Neural progenitor cell (in vitro differentiated cells): ENCODE measurements at regions not wholly inside any gene's neighbourhood (a gene's known extent, or its start where the extent isn't known, plus 50 kb on each side); places are given as distances from the start of the nearest gene placed in this dataset.

ENCODE experiments used
- DNase-seq: peaks from one replicate; pipeline ENCODE4 v3.0.0-alpha.2; 2016; ENCODE audit warnings: low spot score
- H2AFZ ChIP-seq: fragments of 200-600 bp; sonication (generic); replicated peaks from 2 replicates; pipeline ENCODE4 v1.6.1; 2016; ENCODE audit warnings: antibody characterized with exemption
- H3F3A ChIP-seq: fragments of 200-600 bp; sonication (generic); 2 replicates; pipeline ENCODE4 v1.6.1; 2016; ENCODE audit warnings: antibody characterized with exemption, low read depth
- H3K27ac ChIP-seq: fragments of 200-600 bp; sonication (generic); 2 replicates; pipeline ENCODE4 v1.5.1; 2016; ENCODE audit warnings: mild to moderate bottlenecking
- H3K27me3 ChIP-seq: fragments of 200-600 bp; sonication (generic); 2 replicates; pipeline ENCODE4 v1.6.1; 2016; ENCODE audit warnings: mild to moderate bottlenecking, moderate library complexity
- H3K36me3 ChIP-seq: fragments of 200-600 bp; sonication (generic); 2 replicates; pipeline ENCODE4 v1.5.1; 2016
- H3K4me1 ChIP-seq: fragments of 200-600 bp; sonication (generic); 2 replicates; pipeline ENCODE4 v1.6.1; 2016; ENCODE audit warnings: mixed run types
- H3K4me2 ChIP-seq: fragments of 200-600 bp; sonication (generic); 2 replicates; pipeline ENCODE4 v1.6.1; 2016
- H3K4me3 ChIP-seq: fragments of 200-600 bp; sonication (generic); 2 replicates; pipeline ENCODE4 v1.5.1; 2016
- H3K79me2 ChIP-seq: fragments of 200-600 bp; sonication (generic); 2 replicates; pipeline ENCODE4 v1.6.1; 2016; ENCODE audit warnings: low read depth
- H3K9ac ChIP-seq: fragments of 200-600 bp; sonication (generic); 2 replicates; pipeline ENCODE4 v1.6.1; 2016
- H3K9me3 ChIP-seq: fragments of 200-600 bp; sonication (generic); 2 replicates; pipeline ENCODE4 v1.5.1; 2016; ENCODE audit warnings: low read depth
- H4K20me1 ChIP-seq: fragments of 200-600 bp; sonication (generic); 2 replicates; pipeline ENCODE4 v1.6.1; 2016; ENCODE audit warnings: low read depth
- H3K27ac Mint-ChIP-seq: 3 replicates; pipeline ENCODE4 v1.8.0; 2021; ENCODE audit warnings: mixed read lengths
- H3K27me3 Mint-ChIP-seq: 2 replicates; pipeline ENCODE4 v1.8.0; 2022; ENCODE audit warnings: low read depth, mild to moderate bottlenecking, inconsistent platforms, moderate library complexity, mixed read lengths; ENCODE audit not compliant: insufficient read depth
- H3K36me3 Mint-ChIP-seq: 3 replicates; pipeline ENCODE4 v1.8.0; 2021; ENCODE audit warnings: mixed read lengths
- H3K4me1 Mint-ChIP-seq: 3 replicates; pipeline ENCODE4 v1.8.0; 2021; ENCODE audit warnings: mixed read lengths
- H3K4me3 Mint-ChIP-seq: 3 replicates; pipeline ENCODE4 v1.8.0; 2021; ENCODE audit warnings: mild to moderate bottlenecking, moderate library complexity, mixed read lengths
- H3K9me3 Mint-ChIP-seq: 3 replicates; pipeline ENCODE4 v1.8.0; 2020; ENCODE audit warnings: mixed read lengths
- EZH2 ChIP-seq: fragments of 200-600 bp; sonication (generic); IDR thresholded peaks from 2 replicates; pipeline ENCODE4 v1.6.1; 2017; ENCODE audit warnings: antibody characterized with exemption, mild to moderate bottlenecking, moderate library complexity
- EZH2phosphoT487 ChIP-seq: fragments of 200-600 bp; sonication (generic); IDR thresholded peaks from 2 replicates; pipeline ENCODE4 v1.6.1; 2017; ENCODE audit warnings: antibody characterized with exemption
- TF ChIP-seq, protein P1 (sequence below): fragments of 200-600 bp; sonication (generic); IDR thresholded peaks from 2 replicates; pipeline ENCODE4 v1.5.1; 2017; ENCODE audit warnings: antibody characterized with exemption, mild to moderate bottlenecking

DNA sequence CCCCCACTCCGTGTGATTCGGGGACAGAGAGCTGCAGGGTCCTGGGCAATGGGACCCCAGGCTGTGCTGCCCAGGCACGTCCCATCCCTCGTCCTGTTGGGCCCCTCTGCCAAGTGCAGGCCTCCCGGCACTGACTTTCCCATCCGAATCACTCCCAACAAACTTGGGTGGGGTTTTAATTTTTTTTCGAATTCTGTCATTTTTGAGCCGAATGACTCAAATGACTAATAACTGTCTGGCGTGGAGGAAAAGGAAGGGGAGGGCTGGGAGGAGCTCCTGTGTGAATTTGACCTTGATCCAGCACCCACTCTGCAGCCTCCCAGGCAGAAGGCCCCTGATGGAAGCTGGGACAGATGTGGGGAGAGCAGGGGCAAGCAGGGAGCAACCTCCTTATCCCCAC is 1173.2 kb downstream of the BRD1 start:
- Mint-ChIP-seq H3K27me3 (peaks cover 4% of the 10 kb centered on the region), H3K36me3 (peaks cover 4% of the 10 kb centered on the region), H3K9me3 (peaks cover 2% of the 10 kb centered on the region), H3K4me3 (no peak overlapping the region), H3K27ac (no peak overlapping the region), H3K4me1 (no peaks in the 10 kb centered on the region)
- TF ChIP-seq EZH2phosphoT487: no peak
- TF ChIP-seq, protein P1, sequence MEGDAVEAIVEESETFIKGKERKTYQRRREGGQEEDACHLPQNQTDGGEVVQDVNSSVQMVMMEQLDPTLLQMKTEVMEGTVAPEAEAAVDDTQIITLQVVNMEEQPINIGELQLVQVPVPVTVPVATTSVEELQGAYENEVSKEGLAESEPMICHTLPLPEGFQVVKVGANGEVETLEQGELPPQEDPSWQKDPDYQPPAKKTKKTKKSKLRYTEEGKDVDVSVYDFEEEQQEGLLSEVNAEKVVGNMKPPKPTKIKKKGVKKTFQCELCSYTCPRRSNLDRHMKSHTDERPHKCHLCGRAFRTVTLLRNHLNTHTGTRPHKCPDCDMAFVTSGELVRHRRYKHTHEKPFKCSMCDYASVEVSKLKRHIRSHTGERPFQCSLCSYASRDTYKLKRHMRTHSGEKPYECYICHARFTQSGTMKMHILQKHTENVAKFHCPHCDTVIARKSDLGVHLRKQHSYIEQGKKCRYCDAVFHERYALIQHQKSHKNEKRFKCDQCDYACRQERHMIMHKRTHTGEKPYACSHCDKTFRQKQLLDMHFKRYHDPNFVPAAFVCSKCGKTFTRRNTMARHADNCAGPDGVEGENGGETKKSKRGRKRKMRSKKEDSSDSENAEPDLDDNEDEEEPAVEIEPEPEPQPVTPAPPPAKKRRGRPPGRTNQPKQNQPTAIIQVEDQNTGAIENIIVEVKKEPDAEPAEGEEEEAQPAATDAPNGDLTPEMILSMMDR: no peak
- H3K4me2 ChIP-seq: no peak overlapping the region
- no peak overlapping the region for H3K4me3 ChIP-seq
- no peaks in the 10 kb centered on the region for H3F3A ChIP-seq
- no peaks in the 10 kb centered on the region for H3K4me1 ChIP-seq
- no peaks in the 10 kb centered on the region for H3K27me3 ChIP-seq
- no peaks in the 10 kb centered on the region for H3K79me2 ChIP-seq
- H3K9me3 ChIP-seq: no peaks in the 10 kb centered on the region
- H3K9ac ChIP-seq: no peak overlapping the region
- no peak overlapping the region for H3K27ac ChIP-seq
- H2AFZ ChIP-seq: no peak overlapping the region
- no peak for DNase-seq
- H4K20me1 ChIP-seq: no peaks in the 10 kb centered on the region
- H3K36me3 ChIP-seq: no peaks in the 10 kb centered on the region

DNA sequence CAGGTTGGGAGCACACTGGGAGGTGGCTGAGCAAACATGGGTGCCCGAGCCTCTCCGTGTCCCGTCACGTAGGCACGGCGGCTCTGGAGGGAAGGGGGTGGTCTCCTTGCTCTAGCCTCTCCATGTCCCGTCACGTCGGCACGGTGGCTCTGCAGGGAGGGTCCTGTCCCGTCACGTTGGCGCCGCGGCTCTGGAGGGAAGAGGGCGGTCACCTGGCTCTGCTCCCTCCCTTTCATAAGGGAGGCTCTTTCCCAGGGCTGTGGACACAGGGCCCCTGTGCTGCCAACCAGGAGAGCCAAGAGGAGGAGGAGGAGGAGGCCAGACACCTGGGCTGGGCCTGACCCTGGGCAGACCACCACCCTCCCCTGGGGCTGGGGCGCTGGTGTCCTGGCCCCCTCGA is 1173.7 kb downstream of the BRD1 start:
- Histone ChIP-seq H3K4me1 (no peaks in the 10 kb centered on the region), H3K4me3 (no peak overlapping the region), H3K79me2 (no peaks in the 10 kb centered on the region), H3K27me3 (no peaks in the 10 kb centered on the region), H3F3A (no peaks in the 10 kb centered on the region), H3K9me3 (no peaks in the 10 kb centered on the region), H3K4me2 (no peak overlapping the region), H2AFZ (no peak overlapping the region), H4K20me1 (no peaks in the 10 kb centered on the region), H3K27ac (no peak overlapping the region), H3K9ac (no peak overlapping the region), H3K36me3 (no peaks in the 10 kb centered on the region)
- Mint-ChIP-seq H3K27ac (no peak overlapping the region), H3K4me1 (peaks cover 2% of the 10 kb centered on the region), H3K36me3 (peaks cover 4% of the 10 kb centered on the region), H3K9me3 (peaks cover 2% of the 10 kb centered on the region), H3K4me3 (no peak overlapping the region), H3K27me3 (peaks cover 4% of the 10 kb centered on the region)
- TF ChIP-seq, protein P1: no peak
- TF ChIP-seq EZH2phosphoT487 (no peak), EZH2 (no peak)
- no peak for DNase-seq

DNA sequence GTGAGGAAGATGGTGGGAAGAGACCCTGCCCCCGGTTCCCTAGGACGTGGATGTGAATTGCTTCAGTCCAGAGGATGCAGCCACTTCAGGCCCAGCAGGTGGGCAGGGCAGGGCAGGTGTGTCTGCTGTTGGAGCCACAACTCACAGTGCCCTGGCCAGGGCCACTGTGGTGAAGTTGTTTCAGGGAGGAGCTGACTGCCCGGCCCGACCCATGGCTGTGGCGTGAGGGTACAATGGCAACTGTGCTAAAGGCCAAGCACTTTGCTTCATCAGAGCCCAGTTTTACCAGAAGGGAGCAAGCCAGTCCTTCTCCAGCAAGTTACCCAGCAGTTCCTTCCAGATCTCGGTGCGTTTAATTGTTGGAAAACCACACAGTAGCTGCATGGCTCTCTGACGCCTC is 1174.4 kb downstream of the BRD1 start:
- Histone ChIP-seq H3F3A (no peaks in the 10 kb centered on the region), H3K4me3 (no peak overlapping the region), H3K9ac (no peak overlapping the region), H3K36me3 (no peaks in the 10 kb centered on the region), H3K79me2 (no peaks in the 10 kb centered on the region), H4K20me1 (no peaks in the 10 kb centered on the region), H3K4me2 (no peak overlapping the region), H3K27me3 (no peaks in the 10 kb centered on the region), H2AFZ (no peak overlapping the region), H3K9me3 (no peaks in the 10 kb centered on the region), H3K4me1 (no peaks in the 10 kb centered on the region), H3K27ac (no peak overlapping the region)
- Mint-ChIP-seq H3K27ac (no peak overlapping the region), H3K27me3 (peaks cover 4% of the 10 kb centered on the region), H3K4me3 (no peak overlapping the region), H3K4me1 (peaks cover 2% of the 10 kb centered on the region), H3K36me3 (peaks cover 4% of the 10 kb centered on the region), H3K9me3 (peaks cover 2% of the 10 kb centered on the region)
- TF ChIP-seq EZH2phosphoT487: no peak
- DNase-seq: no peak

DNA sequence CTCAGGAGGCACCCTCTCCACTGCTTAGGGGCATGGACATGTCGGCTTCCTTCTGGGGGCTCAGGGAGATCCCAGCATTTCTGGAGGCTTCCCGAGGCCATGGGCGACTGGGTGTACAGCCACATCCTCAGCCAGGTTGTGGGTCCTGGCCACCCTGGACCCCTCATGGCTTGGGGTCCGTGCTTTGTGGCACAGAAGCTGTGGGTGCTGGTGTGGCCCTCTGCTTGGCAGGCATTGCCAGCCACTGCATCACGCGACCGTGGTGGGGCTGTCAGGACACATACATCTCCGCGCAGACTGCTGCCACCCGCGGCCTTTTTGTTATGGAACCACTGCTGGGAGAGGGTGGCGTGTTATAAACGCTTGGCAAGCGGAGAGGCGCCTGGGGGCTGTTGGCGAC is 1174.9 kb downstream of the BRD1 start:
- Histone ChIP-seq H3K27me3 (no peaks in the 10 kb centered on the region), H3F3A (no peaks in the 10 kb centered on the region), H3K79me2 (no peaks in the 10 kb centered on the region), H3K4me1 (no peaks in the 10 kb centered on the region), H4K20me1 (no peaks in the 10 kb centered on the region), H3K36me3 (no peaks in the 10 kb centered on the region), H3K27ac (no peak overlapping the region), H3K9ac (no peak overlapping the region), H2AFZ (no peak overlapping the region), H3K4me2 (no peak overlapping the region), H3K4me3 (no peak overlapping the region), H3K9me3 (no peaks in the 10 kb centered on the region)
- no peak for TF ChIP-seq EZH2
- TF ChIP-seq EZH2phosphoT487: no peak
- TF ChIP-seq, protein P1: no peak
- H3K36me3 Mint-ChIP-seq: peaks cover 4% of the 10 kb centered on the region
- no peak for DNase-seq
- peaks cover 2% of the 10 kb centered on the region for H3K9me3 Mint-ChIP-seq
- peaks cover 4% of the 10 kb centered on the region for H3K27me3 Mint-ChIP-seq
- H3K27ac Mint-ChIP-seq: no peak overlapping the region
- no peak overlapping the region for H3K4me3 Mint-ChIP-seq
- H3K4me1 Mint-ChIP-seq: peaks cover 2% of the 10 kb centered on the region
